ENCODE measurements at regions not wholly inside any gene's neighbourhood (a gene's known extent, or its start where the extent isn't known, plus 50 kb on each side); places are given as distances from the start of the nearest gene placed in this dataset.

DNA sequence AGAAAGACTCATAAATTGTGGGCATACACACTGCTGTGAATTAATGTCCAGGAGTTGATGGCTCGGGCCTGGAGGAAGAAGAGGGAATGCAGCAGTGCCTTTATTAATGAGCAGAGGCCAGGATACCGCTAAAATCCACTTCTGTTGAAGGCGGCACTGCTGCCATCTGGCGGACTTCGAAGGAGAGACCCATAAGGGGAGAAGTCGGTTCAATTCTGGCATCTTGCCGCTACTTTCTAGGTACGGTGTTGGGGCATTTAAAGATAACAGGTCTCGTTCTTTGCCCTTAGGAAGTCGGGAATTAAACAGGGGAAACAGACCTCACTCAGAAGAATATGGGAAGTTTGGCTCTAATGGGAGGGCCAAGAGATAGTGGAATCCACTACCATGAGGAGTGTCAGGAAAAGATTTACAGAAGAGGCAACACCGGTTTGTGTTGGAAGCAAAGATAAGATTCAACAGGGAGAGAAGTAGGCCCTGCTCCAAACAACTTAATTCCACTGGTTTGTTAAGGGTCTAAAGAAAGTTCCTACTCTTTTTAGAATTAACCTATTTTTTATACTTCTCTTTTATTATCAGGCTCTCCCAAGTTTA, 133.6 kb upstream of the GIMD1 start:
- TF ChIP-seq, protein P1, sequence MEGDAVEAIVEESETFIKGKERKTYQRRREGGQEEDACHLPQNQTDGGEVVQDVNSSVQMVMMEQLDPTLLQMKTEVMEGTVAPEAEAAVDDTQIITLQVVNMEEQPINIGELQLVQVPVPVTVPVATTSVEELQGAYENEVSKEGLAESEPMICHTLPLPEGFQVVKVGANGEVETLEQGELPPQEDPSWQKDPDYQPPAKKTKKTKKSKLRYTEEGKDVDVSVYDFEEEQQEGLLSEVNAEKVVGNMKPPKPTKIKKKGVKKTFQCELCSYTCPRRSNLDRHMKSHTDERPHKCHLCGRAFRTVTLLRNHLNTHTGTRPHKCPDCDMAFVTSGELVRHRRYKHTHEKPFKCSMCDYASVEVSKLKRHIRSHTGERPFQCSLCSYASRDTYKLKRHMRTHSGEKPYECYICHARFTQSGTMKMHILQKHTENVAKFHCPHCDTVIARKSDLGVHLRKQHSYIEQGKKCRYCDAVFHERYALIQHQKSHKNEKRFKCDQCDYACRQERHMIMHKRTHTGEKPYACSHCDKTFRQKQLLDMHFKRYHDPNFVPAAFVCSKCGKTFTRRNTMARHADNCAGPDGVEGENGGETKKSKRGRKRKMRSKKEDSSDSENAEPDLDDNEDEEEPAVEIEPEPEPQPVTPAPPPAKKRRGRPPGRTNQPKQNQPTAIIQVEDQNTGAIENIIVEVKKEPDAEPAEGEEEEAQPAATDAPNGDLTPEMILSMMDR (IDR thresholded peaks at IDR 0.05) = peak; percentile 72

DNA sequence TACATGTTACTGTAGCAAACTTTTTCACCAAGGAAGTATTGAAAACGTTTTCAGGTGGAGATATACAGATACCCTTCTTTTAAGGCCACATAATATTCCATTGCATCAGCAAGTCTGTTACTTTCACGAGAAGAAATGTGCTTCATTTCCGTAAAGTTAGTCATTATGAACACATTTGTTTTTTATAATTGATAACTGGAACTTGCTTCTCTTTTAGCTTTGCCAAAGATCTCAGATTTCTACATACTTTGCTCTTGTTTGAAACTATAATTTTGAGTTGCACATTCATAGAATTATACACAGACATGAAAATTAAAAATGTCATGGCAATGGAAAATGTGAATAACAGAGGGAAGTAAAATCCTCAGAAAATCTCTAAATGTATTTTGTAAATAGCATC, 128.7 kb upstream of the GIMD1 start:
- TF ChIP-seq, protein P1 (IDR thresholded peaks at IDR 0.05) = no peak

DNA sequence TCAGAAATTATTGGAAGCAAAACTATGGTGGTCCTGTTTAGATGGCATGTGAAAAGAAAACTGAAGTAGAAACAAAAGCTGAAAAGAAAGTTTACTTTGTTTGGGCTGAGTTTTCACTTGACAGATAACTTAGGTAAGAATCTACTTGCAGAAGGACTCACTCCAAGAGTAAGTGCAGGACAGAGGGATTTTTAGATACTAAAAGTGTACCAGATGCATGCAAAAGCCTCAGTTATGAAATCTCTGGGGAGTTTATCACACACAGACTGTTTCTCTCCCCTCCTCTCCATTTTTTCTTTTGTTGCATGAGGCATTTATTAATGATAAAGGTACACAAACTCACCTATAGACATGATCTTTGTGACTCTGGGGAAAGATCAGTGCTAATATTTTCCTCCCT, 127.5 kb upstream of the GIMD1 start:
- TF ChIP-seq, protein P1 (IDR thresholded peaks at IDR 0.05) = no peak

DNA sequence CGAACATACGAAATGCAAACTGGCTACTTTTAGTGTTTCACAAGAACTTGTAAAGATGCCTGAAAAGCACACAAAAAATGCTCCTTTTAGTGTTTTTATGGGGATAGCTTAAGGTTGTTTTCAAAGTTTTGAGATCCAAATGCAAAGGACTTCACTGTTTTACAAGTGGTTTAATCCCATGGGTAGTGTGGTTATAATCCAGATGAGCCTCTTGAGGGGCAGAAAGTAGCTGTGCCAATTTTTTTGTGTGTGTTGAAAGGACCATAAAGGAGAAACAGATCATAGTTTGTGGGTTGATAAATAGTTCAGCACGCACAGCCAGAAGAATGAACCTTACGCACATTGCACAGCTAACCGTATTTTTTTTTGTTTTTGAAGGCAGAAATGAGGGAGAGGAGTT, 126.9 kb upstream of the GIMD1 start:
- TF ChIP-seq, protein P1 (IDR thresholded peaks at IDR 0.05) = no peak

DNA sequence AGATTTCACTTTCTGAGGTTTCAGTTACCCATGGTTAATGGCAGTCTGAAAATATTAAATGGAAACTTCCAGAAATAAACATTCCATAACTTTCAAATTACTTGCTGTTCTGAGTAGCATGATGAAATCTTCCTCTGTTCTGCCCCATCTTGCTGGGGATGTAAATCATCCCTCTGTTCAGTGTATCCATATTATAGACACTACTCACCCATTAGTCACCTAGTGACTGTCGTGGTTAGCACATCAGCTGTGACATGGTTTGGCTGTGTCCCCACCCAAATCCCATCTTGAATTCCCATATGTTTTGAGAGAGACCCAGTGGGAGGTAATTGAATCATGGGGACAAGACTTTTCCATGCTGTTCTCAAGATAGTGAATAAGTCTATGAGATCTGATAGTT, 125.5 kb upstream of the GIMD1 start:
- TF ChIP-seq, protein P1 (IDR thresholded peaks at IDR 0.05) = no peak

DNA sequence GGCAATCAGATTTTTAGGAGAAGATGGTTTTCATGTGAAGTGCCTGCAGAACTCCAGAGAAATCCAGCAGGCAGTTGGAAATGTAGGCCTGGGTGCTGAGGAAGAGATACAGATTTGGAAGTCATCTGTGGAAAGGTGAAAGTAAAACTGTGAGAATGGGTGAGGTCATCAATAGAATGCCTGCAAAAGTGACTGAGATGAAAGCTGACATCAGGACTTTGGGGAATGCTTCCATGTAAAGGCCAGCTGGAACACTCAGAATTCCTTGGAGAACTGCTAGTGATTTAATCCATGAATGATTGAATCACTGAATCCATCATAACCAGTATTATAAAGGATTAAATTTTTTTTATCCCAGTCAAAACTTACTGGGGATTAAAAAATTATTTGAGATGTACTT, 124.5 kb upstream of the GIMD1 start:
- TF ChIP-seq, protein P1 (IDR thresholded peaks at IDR 0.05) = no peak

DNA sequence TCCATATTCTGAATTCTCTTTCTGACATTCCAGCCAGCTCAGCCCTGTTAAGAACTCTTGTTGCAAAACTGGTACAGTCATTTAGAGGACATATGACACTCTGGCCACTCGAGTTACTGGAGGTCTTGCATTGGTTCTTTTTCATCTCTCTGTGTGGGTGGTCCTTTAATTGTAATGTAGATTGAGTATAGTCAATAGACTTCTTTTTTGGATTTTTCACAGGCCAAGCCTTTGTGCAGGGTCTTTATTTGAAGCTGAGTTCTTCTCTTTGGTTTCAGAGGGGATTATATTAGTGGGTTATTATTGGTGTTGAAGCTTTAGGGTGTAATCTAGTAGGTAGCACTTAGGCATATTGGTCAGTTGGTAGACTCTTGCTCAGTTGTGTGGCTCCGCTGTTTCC, 118.0 kb upstream of the GIMD1 start:
- TF ChIP-seq, protein P1 (IDR thresholded peaks at IDR 0.05) = no peak

DNA sequence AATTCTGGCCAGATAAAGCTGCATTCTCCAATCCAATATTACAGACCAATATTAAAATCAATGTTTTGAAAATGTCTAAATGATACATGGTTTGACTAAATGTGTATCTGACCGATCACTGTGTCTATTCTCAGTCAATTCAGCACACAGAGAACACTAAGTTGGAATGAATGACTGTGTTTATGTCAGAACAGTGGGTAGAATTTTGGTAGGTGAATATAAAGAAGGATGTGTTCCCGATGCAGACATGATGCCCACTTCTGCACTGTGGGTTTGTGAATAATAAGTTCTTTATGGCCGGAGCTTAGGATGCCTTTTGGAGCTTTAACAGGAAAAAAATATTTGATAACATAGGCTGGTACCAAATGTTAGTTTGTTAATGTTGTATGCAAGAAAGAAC, 113.2 kb upstream of the GIMD1 start:
- TF ChIP-seq, protein P1 (IDR thresholded peaks at IDR 0.05) = no peak

All from LNCAP (cell line).